NCI-H2081 (cell line): ENCODE measurements at regions not wholly inside any gene's neighbourhood (a gene's known extent, or its start where the extent isn't known, plus 50 kb on each side); places are given as distances from the start of the nearest gene placed in this dataset.

Experiments used
- DNase-seq, 2 experiments: peaks; one replicate each; lab custom pipeline; 2025; lab: John Stamatoyannopoulos, UW

- no peak for DNase-seq
Measured at GRCh38 chr6:147037881-147038280, 166.3 kb upstream of the STXBP5 start.

- DNase-seq = no peak
Measured at GRCh38 chr6:147040121-147040910, 163.9 kb upstream of the STXBP5 start.

GRCh38 chr6:147042679-147043078, 161.5 kb upstream of the STXBP5 start:
- DNase-seq = no peak

GRCh38 chr6:147043994-147044477, 160.2 kb upstream of the STXBP5 start:
- no peak for DNase-seq

- DNase-seq = no peak
Measured at GRCh38 chr6:147046141-147046877, 157.9 kb upstream of the STXBP5 start.

- DNase-seq = no peak
Measured at GRCh38 chr6:147048930-147049329, 155.3 kb upstream of the STXBP5 start.

GRCh38 chr6:147053311-147053921, 150.8 kb upstream of the STXBP5 start:
- no peak for DNase-seq

- DNase-seq = no peak
Measured at GRCh38 chr6:147054158-147054557, 150.1 kb upstream of the STXBP5 start.

- no peak for DNase-seq
Measured at GRCh38 chr6:147054871-147055270, 149.3 kb upstream of the STXBP5 start.

GRCh38 chr6:147055821-147056392, 148.3 kb upstream of the STXBP5 start:
- DNase-seq = peak in 1 of 2 experiments; percentile 4

GRCh38 chr6:147057188-147057587, 147.0 kb upstream of the STXBP5 start:
- no peak for DNase-seq

- DNase-seq = no peak
Measured at GRCh38 chr6:147057705-147058342, 146.4 kb upstream of the STXBP5 start.

- DNase-seq = no peak
Measured at GRCh38 chr6:147058786-147059385, 145.3 kb upstream of the STXBP5 start.

- peak in 1 of 2 experiments; percentile 11 for DNase-seq
Measured at GRCh38 chr6:147060636-147061035, 143.6 kb upstream of the STXBP5 start.

GRCh38 chr6:147061252-147061651, 143.0 kb upstream of the STXBP5 start:
- no peak for DNase-seq

- no peak for DNase-seq
Measured at GRCh38 chr6:147063469-147064031, 140.7 kb upstream of the STXBP5 start.

- DNase-seq = peak; percentile 22 to 81
Measured at GRCh38 chr6:147065786-147066185, 138.4 kb upstream of the STXBP5 start.

GRCh38 chr6:147067184-147067583, 137.0 kb upstream of the STXBP5 start:
- no peak for DNase-seq

- no peak for DNase-seq
Measured at GRCh38 chr6:147071776-147072175, 132.4 kb upstream of the STXBP5 start.

GRCh38 chr6:147075381-147075780, 128.8 kb upstream of the STXBP5 start:
- DNase-seq = no peak

- DNase-seq = no peak
Measured at GRCh38 chr6:147077251-147077650, 127.0 kb upstream of the STXBP5 start.
